GM12892 (cell line): ENCODE measurements at regions not wholly inside any gene's neighbourhood (a gene's known extent, or its start where the extent isn't known, plus 50 kb on each side); places are given as distances from the start of the nearest gene placed in this dataset.
"Not testable (repeated sequence)": the region's sequence is repeated elsewhere in the genome, so short reads cannot be mapped to it uniquely, and the experiment has no call there.

Source experiments
- POLR2A ChIP-seq: IDR thresholded peaks from 2 replicates; pipeline ENCODE4 v1.6.1; 2011; ENCODE audit warnings: low read depth, low read length, control low read depth
- TAF1 ChIP-seq: IDR thresholded peaks from 2 replicates; pipeline ENCODE4 v1.6.1; 2011; ENCODE audit warnings: low read depth, mild to moderate bottlenecking, control low read depth, low read length, borderline replicate concordance

DNA sequence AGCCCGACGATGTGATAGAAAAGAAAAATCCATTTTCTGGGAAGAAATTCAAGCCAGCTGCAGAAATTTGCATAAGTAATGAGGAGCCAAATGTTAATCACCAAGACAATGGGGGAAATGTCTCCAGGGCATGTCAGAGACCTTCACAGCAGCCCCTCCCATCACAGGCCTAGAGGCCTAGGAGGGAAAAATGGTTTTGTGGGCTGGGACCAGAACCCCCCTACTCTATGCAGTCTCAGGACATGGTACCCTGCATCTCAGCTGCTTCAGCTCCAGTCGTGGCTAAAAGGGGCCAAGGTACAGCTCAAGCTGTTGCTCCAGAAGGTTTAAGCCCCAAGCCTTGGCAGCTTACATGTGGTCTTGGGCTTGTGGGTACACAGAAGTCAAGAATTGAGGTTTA is 155.5 kb upstream of the FOXQ1 start:
- TF ChIP-seq POLR2A, TAF1: not testable (repeated sequence)
